Upper lobe of right lung (tissue), 1 donor: ENCODE measurements at regions not wholly inside any gene's neighbourhood (a gene's known extent, or its start where the extent isn't known, plus 50 kb on each side); places are given as distances from the start of the nearest gene placed in this dataset. TPM values are rescaled to one million over a fixed set of nuclear protein-coding genes. Genes with fewer than 3 reads are reported as not detected.

ENCODE experiments used
- microRNA-seq: library from miRNA; unstranded; fragments of <30 nt; microRNA quantifications from one replicate; pipeline ENCODE4 v1.2.0, GENCODE V29; 2020; ENCODE audit warnings: borderline microRNAs expressed
- donor health status: DM: no; HTN: yes; CAD: no; lungs with severe emphysema.

Small RNA genes in the stretch of these regions (microRNA-seq; reads per million reads assigned to microRNA genes)
- gene MIR4771-1 = not detected
